ENCODE measurements at regions not wholly inside any gene's neighbourhood (a gene's known extent, or its start where the extent isn't known, plus 50 kb on each side); places are given as distances from the start of the nearest gene placed in this dataset.

DNA sequence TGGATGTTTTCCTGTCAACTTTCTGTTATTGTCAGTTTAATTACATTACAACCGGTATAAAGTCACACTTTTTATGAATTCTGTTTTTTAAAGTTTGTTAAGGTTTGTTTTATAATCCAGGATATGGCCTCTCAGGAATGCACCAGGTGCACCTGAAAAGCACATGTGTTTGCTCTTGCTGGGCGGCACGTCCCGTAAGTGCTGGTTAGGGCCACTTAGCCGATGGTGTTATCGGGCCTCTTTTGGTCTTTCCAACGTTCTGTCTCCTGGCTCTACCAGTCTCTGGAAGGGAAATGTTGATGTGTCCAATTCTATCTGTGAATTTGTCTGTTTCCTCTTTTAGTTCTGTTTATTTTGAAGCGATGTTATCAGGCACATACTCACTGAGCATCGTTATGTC lies 695.7 kb downstream of the BRD1 start:
- WGBS (ENCODE audit: low lambda C conversion rate): 3% methylated on average over 9 of the region's 9 CpGs
- no peak for TF ChIP-seq ZNF709 (CRISPR knock-in tag; IDR thresholded peaks at IDR 0.05)
- no peak for TF ChIP-seq LCORL (IDR thresholded peaks at IDR 0.05)
- no peak for TF ChIP-seq LCORL (CRISPR knock-in tag; IDR thresholded peaks at IDR 0.05)
- TF ChIP-seq HOXD1 (CRISPR knock-in tag; IDR thresholded peaks at IDR 0.05): no peak
- TF ChIP-seq FOXC1 (CRISPR knock-in tag; IDR thresholded peaks at IDR 0.05; ENCODE audit: borderline replicate concordance): no peak
- no peak for TF ChIP-seq KDM6A (CRISPR knock-in tag; IDR thresholded peaks at IDR 0.05; ENCODE audit: low read depth)
- no peak for TF ChIP-seq KLF16 (CRISPR knock-in tag; IDR thresholded peaks at IDR 0.05)
- no peak for TF ChIP-seq SP2 (CRISPR knock-in tag; IDR thresholded peaks at IDR 0.05)
- no peak for TF ChIP-seq EED (CRISPR knock-in tag; IDR thresholded peaks at IDR 0.05)
- TF ChIP-seq BCL3 (CRISPR knock-in tag; IDR thresholded peaks at IDR 0.05): no peak
- TF ChIP-seq ZNF446 (CRISPR knock-in tag; IDR thresholded peaks at IDR 0.05): no peak
- no peak for TF ChIP-seq HOMEZ (CRISPR knock-in tag; IDR thresholded peaks at IDR 0.05; ENCODE audit: low read depth)
- no peak for TF ChIP-seq ARNTL (CRISPR knock-in tag; IDR thresholded peaks at IDR 0.05)
- TF ChIP-seq ZNF552 (CRISPR knock-in tag; IDR thresholded peaks at IDR 0.05; ENCODE audit: borderline replicate concordance): no peak
- TF ChIP-seq ZNF703 (CRISPR knock-in tag; IDR thresholded peaks at IDR 0.05; ENCODE audit: borderline replicate concordance): no peak

More for the DNA sequence above, 695.7 kb downstream of the BRD1 start:
- ChIA-PET CTCF (ENCODE audit: low intra/inter-chr PET ratio, low total read pairs) (no interaction called here), POLR2A (no interaction called here)
- no peak for FAIRE-seq
- H3K36me3 ChIP-seq (replicated peaks in 1 of 2; ENCODE audit: control insufficient read depth in 1 of 2, insufficient read depth in 2 of 2, low read length in 2 of 2): no peaks in the 10 kb centered on the region
- no peaks in the 10 kb centered on the region for H4K20me1 ChIP-seq (ENCODE audit: insufficient read depth, low read length)
- no peak for ATAC-seq
- in situ Hi-C loops (cut with HindIII; ENCODE audit: extremely low pct_ligation_motif_present, low pct_unique_long_range_greater_than_20kb) (no loop called here), intact Hi-C loops (cut with micrococcal nuclease; ENCODE audit: unreplicated experiment) (no loop called here)
- H3K4me2 ChIP-seq (ENCODE audit: low read depth, low read length): no peak overlapping the region
- H3K9ac ChIP-seq (ENCODE audit: insufficient read depth, low read depth, low read length): no peak overlapping the region
- no peak overlapping the region for H2AFZ ChIP-seq (ENCODE audit: low read length)
- no peak overlapping the region for H3K27ac ChIP-seq (ENCODE audit: extremely low read length, insufficient read depth, low read length)
- peaks cover 1 to 7% of the 10 kb centered on the region in 2 experiments; a peak in 3 of 5 replicates for H3K27me3 ChIP-seq (ENCODE audit: control insufficient read depth in 1 of 2, insufficient read depth in 2 of 2, low read length in 2 of 2)
- DNase-seq (ENCODE audit: low spot score): no peak
- H3K9me3 ChIP-seq (ENCODE audit: low read length): no peaks in the 10 kb centered on the region
- H3K4me1 ChIP-seq (ENCODE audit: insufficient read depth, low read length): no peaks in the 10 kb centered on the region
- BruUV-seq (replicated peaks): no TSS peak
- H3K4me3 ChIP-seq (replicated peaks in 1 of 3; ENCODE audit: insufficient read depth in 1 of 3, low read depth in 2 of 3, low read length in 3 of 3): no peak overlapping the region
- no peaks in the 10 kb centered on the region for H3K79me2 ChIP-seq (ENCODE audit: insufficient read depth, low read length)

All from HepG2 (cell line).